ENCODE measurements at regions not wholly inside any gene's neighbourhood (a gene's known extent, or its start where the extent isn't known, plus 50 kb on each side); places are given as distances from the start of the nearest gene placed in this dataset.
"Not testable (repeated sequence)": the region's sequence is repeated elsewhere in the genome, so short reads cannot be mapped to it uniquely, and the experiment has no call there.

DNA sequence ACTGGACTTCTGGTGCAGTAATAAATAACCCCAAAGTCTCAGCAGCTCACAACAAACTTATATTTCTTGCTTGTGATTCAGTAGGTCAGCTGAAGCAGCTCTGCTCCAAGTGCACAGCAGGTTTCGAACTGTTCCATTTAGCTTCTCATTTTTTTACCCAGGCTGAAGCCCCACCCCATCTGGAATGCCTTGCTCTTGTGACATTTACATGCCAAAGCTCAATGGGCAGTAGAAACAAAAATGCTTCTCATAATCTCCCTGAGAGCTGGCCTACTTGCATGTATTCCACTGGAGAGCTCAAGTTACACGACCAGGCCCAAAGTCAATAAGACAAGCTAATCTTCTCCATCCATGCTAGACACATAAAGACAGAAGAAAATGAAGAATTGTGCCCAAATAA is 165.2 kb downstream of the HAO1 start:
- Histone ChIP-seq H3K27ac (ENCODE audit: low read length) (no peak overlapping the region), H3K4me3 (ENCODE audit: low read length in 2 of 2) (no peak overlapping the region), H3K9me3 (ENCODE audit: control insufficient read depth in 2 of 2, low read length in 2 of 2) (no peaks in the 10 kb centered on the region), H3K9ac (ENCODE audit: low read length in 2 of 2) (no peak overlapping the region), H3K27me3 (ENCODE audit: control insufficient read depth in 1 of 2, insufficient read depth in 2 of 2, low read length in 2 of 2) (no peaks in the 10 kb centered on the region), H3K36me3 (ENCODE audit: control insufficient read depth in 2 of 2, insufficient read depth in 2 of 2, low read length in 2 of 2) (no peaks in the 10 kb centered on the region), H3K4me1 (ENCODE audit: control insufficient read depth, insufficient read depth, low read length) (no peaks in the 10 kb centered on the region)

DNA sequence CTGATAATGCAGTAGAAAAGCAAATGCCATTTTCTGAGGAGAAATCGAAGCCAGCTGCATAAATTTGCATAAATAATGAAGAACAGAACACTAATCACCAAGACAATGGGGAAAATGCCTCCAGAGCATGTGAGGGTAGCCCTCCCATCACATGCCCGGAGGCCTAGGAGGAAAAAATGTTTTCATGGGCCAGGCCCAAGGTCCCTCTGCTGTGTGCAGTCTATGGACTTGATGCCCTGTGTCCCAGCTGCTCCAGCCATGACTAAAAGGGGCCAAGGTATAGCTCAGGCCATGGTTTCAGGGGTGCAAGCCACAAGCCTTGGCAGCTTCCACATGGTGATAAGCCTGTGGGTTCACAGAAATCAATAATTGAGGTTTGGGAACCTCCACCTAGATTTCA is 164.1 kb downstream of the HAO1 start:
- Histone ChIP-seq H3K4me1 (ENCODE audit: control insufficient read depth, insufficient read depth, low read length) (no peaks in the 10 kb centered on the region), H3K36me3 (ENCODE audit: control insufficient read depth in 2 of 2, insufficient read depth in 2 of 2, low read length in 2 of 2) (no peaks in the 10 kb centered on the region), H3K9ac (ENCODE audit: low read length in 2 of 2) (no peak overlapping the region), H3K27me3 (ENCODE audit: control insufficient read depth in 1 of 2, insufficient read depth in 2 of 2, low read length in 2 of 2) (no peaks in the 10 kb centered on the region), H3K9me3 (ENCODE audit: control insufficient read depth in 2 of 2, low read length in 2 of 2) (no peaks in the 10 kb centered on the region), H3K4me3 (ENCODE audit: low read length in 2 of 2) (no peak overlapping the region), H3K27ac (ENCODE audit: low read length) (no peak overlapping the region)

DNA sequence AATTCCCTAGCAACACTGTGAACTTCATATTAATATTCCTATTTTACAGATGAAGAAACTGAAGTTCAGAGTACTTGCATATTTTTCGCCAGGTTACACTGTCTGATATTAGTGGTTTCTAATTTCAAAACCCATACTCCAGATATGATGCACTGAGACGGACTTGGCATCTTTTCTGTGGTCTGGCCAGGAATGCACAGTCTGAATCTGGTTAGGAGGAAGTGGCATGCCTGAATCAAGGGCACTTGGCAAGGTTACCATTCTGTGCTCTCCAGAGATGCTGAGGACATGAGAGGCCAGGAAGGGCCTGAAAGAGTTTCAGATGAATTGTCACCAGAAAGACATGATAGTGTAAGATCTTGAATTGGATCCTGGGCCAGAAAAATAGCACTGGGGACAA is 150.1 kb downstream of the HAO1 start:
- H3K36me3 ChIP-seq (ENCODE audit: control insufficient read depth in 2 of 2, insufficient read depth in 2 of 2, low read length in 2 of 2), result no peaks in the 10 kb centered on the region
- H3K27me3 ChIP-seq (ENCODE audit: control insufficient read depth in 1 of 2, insufficient read depth in 2 of 2, low read length in 2 of 2), result no peaks in the 10 kb centered on the region
- H3K27ac ChIP-seq (ENCODE audit: low read length), result no peak overlapping the region
- H3K4me1 ChIP-seq (ENCODE audit: control insufficient read depth, insufficient read depth, low read length), result peaks cover 3% of the 10 kb centered on the region
- no peak overlapping the region for H3K4me3 ChIP-seq (ENCODE audit: low read length in 2 of 2)
- no peak overlapping the region for H3K9ac ChIP-seq (ENCODE audit: low read length in 2 of 2)
- H3K9me3 ChIP-seq (ENCODE audit: control insufficient read depth in 2 of 2, low read length in 2 of 2), result no peaks in the 10 kb centered on the region

DNA sequence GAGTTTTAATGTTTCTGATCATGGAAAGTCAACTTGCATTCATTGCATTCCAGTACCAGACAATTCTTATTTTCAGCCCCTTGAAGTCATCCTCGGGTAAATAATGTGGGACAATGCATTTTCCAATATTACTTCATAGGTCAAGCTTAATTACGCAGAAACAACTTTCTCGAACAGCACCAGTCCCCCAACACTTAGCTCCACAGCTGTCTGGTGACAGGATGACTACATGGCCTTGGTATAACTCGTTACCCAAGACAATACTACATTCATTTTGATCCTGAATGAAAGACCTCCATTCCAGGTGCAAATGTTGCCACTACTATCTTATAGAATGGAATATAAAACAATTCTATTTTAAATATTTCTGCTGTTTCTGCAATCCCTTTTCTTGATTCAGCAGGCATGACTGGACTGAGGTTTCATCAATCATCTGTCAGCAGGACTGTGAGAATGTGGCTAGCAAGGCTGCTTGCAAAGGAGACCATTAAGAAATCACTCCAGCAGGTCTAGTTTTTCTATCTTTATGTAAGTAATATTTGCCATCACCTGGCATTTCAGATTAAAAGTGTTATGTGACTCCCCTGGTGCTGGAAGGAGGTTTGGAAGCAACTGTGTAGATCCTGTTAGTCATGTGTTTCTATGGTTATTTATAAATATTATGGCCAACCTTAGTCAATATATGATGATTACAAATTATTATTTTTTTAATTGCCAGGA is 147.9 kb downstream of the HAO1 start:
- H3K4me3 ChIP-seq (ENCODE audit: low read length in 2 of 2), result no peak overlapping the region
- peaks cover 3% of the 10 kb centered on the region for H3K4me1 ChIP-seq (ENCODE audit: control insufficient read depth, insufficient read depth, low read length)
- no peaks in the 10 kb centered on the region for H3K27me3 ChIP-seq (ENCODE audit: control insufficient read depth in 1 of 2, insufficient read depth in 2 of 2, low read length in 2 of 2)
- no peaks in the 10 kb centered on the region for H3K9me3 ChIP-seq (ENCODE audit: control insufficient read depth in 2 of 2, low read length in 2 of 2)
- no peak overlapping the region for H3K27ac ChIP-seq (ENCODE audit: low read length)
- H3K9ac ChIP-seq (ENCODE audit: low read length in 2 of 2), result no peak overlapping the region
- H3K36me3 ChIP-seq (ENCODE audit: control insufficient read depth in 2 of 2, insufficient read depth in 2 of 2, low read length in 2 of 2), result no peaks in the 10 kb centered on the region

DNA sequence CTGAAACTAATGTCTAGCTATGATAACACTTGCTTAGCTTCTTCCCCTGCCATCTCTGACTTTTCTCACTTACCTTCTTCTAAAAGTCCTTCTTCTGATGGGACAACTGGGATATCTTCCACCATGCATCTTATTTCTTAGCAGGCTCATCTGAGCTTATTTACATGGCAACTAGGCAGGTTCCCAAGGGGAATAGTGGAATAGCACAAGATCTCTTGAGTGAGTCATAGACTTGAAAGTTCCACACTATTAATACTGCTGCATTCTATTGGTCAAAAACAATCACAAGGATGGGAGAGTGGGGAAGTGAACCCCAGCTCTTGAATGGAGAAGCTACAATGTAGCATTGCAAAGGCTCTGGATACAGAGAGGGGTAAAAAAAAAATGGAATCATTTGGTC is 142.1 kb downstream of the HAO1 start:
- H3K36me3 ChIP-seq (ENCODE audit: control insufficient read depth in 2 of 2, insufficient read depth in 2 of 2, low read length in 2 of 2), result no peaks in the 10 kb centered on the region

DNA sequence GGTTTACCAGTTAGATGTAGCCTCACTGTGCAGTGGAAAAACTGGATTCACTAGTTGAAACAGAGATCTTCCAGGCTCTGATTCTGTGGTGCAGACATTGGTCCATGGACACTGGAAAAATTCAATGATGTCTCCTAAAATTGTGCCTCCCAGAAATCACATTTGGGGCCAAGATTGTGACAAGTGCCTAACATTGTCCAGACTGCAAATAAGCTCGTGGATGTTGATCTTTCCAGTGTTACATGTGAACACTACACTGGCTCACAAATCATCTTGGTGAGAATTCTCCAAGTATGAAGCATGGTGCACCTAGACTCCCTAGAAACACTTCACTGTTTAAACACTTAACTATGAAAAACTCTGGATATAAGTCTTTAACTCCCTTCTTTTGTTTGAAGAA is 140.4 kb downstream of the HAO1 start:
- H3K27ac ChIP-seq (ENCODE audit: low read length), result no peak overlapping the region
- H3K27me3 ChIP-seq (ENCODE audit: control insufficient read depth in 1 of 2, insufficient read depth in 2 of 2, low read length in 2 of 2), result no peaks in the 10 kb centered on the region
- H3K9ac ChIP-seq (ENCODE audit: low read length in 2 of 2), result no peak overlapping the region
- no peak overlapping the region for H3K4me3 ChIP-seq (ENCODE audit: low read length in 2 of 2)
- no peaks in the 10 kb centered on the region for H3K4me1 ChIP-seq (ENCODE audit: control insufficient read depth, insufficient read depth, low read length)
- H3K9me3 ChIP-seq (ENCODE audit: control insufficient read depth in 2 of 2, low read length in 2 of 2), result no peaks in the 10 kb centered on the region
- H3K36me3 ChIP-seq (ENCODE audit: control insufficient read depth in 2 of 2, insufficient read depth in 2 of 2, low read length in 2 of 2), result no peaks in the 10 kb centered on the region

More for the DNA sequence above, 142.1 kb downstream of the HAO1 start:
- Histone ChIP-seq H3K4me3 (ENCODE audit: low read length in 2 of 2) (no peak overlapping the region), H3K27ac (ENCODE audit: low read length) (no peak overlapping the region), H3K9me3 (ENCODE audit: control insufficient read depth in 2 of 2, low read length in 2 of 2) (no peaks in the 10 kb centered on the region), H3K9ac (ENCODE audit: low read length in 2 of 2) (no peak overlapping the region), H3K27me3 (ENCODE audit: control insufficient read depth in 1 of 2, insufficient read depth in 2 of 2, low read length in 2 of 2) (no peaks in the 10 kb centered on the region), H3K4me1 (ENCODE audit: control insufficient read depth, insufficient read depth, low read length) (peaks cover 1% of the 10 kb centered on the region)

DNA sequence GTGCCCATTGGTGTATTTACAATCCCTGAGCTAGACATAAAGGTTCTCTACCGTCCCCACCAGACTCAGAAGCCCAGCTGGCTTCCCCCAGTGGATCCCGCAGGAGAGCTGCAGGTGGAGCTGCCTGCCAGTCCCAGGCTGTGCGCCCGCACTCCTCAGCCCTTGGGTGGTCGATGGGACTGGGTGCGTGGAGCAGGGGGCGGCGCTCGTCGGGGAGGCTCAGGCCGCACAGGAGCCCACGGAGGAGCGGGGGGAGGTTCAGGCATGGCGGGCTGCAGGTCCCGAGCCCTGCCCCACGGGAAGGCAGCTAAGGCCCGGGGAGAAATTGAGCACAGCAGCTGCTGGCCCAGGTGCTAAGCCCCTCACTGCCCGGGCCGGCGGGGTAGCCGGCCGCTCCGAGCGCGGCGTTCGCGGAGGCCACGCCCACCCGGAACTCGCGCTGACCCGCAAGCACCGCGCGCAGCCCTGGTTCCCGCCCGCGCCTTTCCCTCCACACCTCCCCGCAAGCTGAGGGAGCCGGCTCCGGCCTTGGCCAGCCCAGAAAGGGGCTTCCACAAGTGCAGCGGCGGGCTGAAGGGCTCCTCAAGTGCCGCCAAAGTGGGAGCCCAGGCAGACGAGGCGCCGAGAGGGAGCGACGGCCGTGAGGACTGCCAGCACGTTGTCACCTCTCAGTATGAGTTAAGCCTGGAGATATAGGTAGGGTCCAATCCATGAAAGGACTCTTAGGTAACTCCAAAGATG is 136.7 kb downstream of the HAO1 start:
- H3K4me1 ChIP-seq (ENCODE audit: control insufficient read depth, insufficient read depth, low read length); H3K9me3 ChIP-seq (ENCODE audit: control insufficient read depth in 2 of 2, low read length in 2 of 2); H3K27me3 ChIP-seq (ENCODE audit: control insufficient read depth in 1 of 2, insufficient read depth in 2 of 2, low read length in 2 of 2); H3K27ac ChIP-seq (ENCODE audit: low read length); H3K36me3 ChIP-seq (ENCODE audit: control insufficient read depth in 2 of 2, insufficient read depth in 2 of 2, low read length in 2 of 2); H3K9ac ChIP-seq (ENCODE audit: low read length in 2 of 2): not testable (repeated sequence)
- H3K4me3 ChIP-seq (ENCODE audit: low read length in 2 of 2), result peak overlapping the region in 1 of 2 donors; percentile 29

DNA sequence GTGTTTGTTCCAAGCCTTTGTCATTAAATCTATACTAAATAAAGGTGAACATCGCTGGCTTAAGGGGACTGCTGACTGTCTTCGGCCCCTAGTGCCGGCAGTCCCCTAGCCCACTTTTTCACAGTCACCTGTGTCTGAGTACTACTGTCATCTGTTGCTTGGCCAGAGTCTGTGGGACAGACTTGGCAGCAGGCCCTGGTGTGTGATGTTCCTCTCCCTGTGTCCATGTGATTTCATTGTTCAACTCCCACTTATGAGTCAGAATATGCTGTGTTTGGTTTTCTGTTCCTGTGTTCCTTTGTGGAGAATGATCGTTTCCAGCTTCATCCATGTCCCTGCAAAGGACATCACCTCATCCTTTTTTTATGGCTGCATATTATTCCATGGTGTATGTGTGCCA is 133.4 kb downstream of the HAO1 start:
- Histone ChIP-seq H3K4me1 (ENCODE audit: control insufficient read depth, insufficient read depth, low read length) (no peaks in the 10 kb centered on the region), H3K27me3 (ENCODE audit: control insufficient read depth in 1 of 2, insufficient read depth in 2 of 2, low read length in 2 of 2) (no peaks in the 10 kb centered on the region), H3K9me3 (ENCODE audit: control insufficient read depth in 2 of 2, low read length in 2 of 2) (no peaks in the 10 kb centered on the region), H3K36me3 (ENCODE audit: control insufficient read depth in 2 of 2, insufficient read depth in 2 of 2, low read length in 2 of 2) (no peaks in the 10 kb centered on the region), H3K4me3 (ENCODE audit: low read length in 2 of 2) (no peak overlapping the region), H3K9ac (ENCODE audit: low read length in 2 of 2) (no peak overlapping the region), H3K27ac (ENCODE audit: low read length) (no peak overlapping the region)

DNA sequence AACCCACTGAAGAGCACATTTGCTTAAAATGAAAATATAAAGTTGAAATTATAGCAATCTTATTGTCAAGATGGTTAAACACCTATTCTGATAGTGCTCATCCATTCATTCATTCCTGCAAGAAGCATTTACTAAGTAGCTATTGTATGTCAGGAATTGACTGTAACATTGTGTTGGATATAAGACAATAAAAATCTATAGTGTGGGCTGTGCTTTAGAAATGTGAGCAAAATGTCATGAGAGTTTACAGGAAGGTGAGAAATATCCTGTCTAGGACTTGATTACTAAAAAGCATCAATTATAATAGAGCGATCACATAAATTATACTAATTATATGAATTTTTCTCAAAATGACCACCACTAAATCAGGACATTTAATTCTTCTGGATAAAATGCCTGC is 123.0 kb downstream of the HAO1 start:
- Histone ChIP-seq H3K9ac (ENCODE audit: low read length in 2 of 2) (no peak overlapping the region), H3K4me3 (ENCODE audit: low read length in 2 of 2) (no peak overlapping the region), H3K27me3 (ENCODE audit: control insufficient read depth in 1 of 2, insufficient read depth in 2 of 2, low read length in 2 of 2) (no peaks in the 10 kb centered on the region), H3K9me3 (ENCODE audit: control insufficient read depth in 2 of 2, low read length in 2 of 2) (no peaks in the 10 kb centered on the region), H3K4me1 (ENCODE audit: control insufficient read depth, insufficient read depth, low read length) (no peaks in the 10 kb centered on the region), H3K27ac (ENCODE audit: low read length) (no peak overlapping the region), H3K36me3 (ENCODE audit: control insufficient read depth in 2 of 2, insufficient read depth in 2 of 2, low read length in 2 of 2) (no peaks in the 10 kb centered on the region)

DNA sequence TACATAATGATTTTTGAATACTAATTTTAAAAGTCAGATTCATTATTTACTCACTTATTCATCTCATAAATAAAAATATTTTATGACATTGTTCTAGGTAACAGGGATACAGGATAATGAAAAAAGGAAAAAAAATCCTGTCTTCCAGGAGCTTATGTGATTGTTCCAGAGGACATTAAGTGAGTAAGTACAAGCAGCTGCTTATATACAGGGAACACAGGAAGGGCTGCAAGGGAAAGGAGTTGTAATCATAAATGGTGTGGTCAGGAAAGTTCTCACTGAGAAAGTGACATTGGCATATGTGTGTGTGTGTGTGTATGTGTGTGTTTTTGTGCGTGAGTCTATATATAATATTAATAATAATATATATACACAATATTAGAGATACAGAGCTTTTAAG is 121.8 kb downstream of the HAO1 start:
- Histone ChIP-seq H3K36me3 (ENCODE audit: control insufficient read depth in 2 of 2, insufficient read depth in 2 of 2, low read length in 2 of 2) (no peaks in the 10 kb centered on the region), H3K9ac (ENCODE audit: low read length in 2 of 2) (no peak overlapping the region), H3K27ac (ENCODE audit: low read length) (no peak overlapping the region), H3K4me3 (ENCODE audit: low read length in 2 of 2) (no peak overlapping the region), H3K9me3 (ENCODE audit: control insufficient read depth in 2 of 2, low read length in 2 of 2) (no peaks in the 10 kb centered on the region), H3K4me1 (ENCODE audit: control insufficient read depth, insufficient read depth, low read length) (no peaks in the 10 kb centered on the region), H3K27me3 (ENCODE audit: control insufficient read depth in 1 of 2, insufficient read depth in 2 of 2, low read length in 2 of 2) (no peaks in the 10 kb centered on the region)

DNA sequence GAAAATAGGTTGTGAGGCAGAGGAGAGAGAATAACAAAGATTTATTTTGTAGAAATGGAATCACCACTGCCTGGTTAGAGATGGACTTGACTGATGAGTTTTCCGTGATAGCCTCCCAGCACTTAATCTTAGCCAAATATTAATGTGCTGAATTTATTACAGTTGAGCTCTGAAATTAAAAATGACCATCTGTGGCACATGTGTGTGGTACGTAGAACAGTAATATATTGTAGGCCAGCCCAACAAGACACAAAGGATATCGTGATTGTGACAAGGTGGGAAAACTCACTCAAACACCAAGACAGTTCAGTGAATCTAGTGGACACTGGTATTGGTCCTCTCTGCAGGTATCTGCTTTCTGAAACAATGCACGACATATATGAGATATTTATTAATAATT is 119.4 kb downstream of the HAO1 start:
- Histone ChIP-seq H3K27me3 (ENCODE audit: control insufficient read depth in 1 of 2, insufficient read depth in 2 of 2, low read length in 2 of 2) (no peaks in the 10 kb centered on the region), H3K9me3 (ENCODE audit: control insufficient read depth in 2 of 2, low read length in 2 of 2) (no peaks in the 10 kb centered on the region), H3K36me3 (ENCODE audit: control insufficient read depth in 2 of 2, insufficient read depth in 2 of 2, low read length in 2 of 2) (no peaks in the 10 kb centered on the region)

More for the DNA sequence above, 119.4 kb downstream of the HAO1 start:
- Histone ChIP-seq H3K9ac (ENCODE audit: low read length in 2 of 2) (no peak overlapping the region), H3K27ac (ENCODE audit: low read length) (no peak overlapping the region), H3K4me1 (ENCODE audit: control insufficient read depth, insufficient read depth, low read length) (no peaks in the 10 kb centered on the region), H3K4me3 (ENCODE audit: low read length in 2 of 2) (no peak overlapping the region)
